Body of pancreas (tissue), 4 donors: ENCODE measurements at regions not wholly inside any gene's neighbourhood (a gene's known extent, or its start where the extent isn't known, plus 50 kb on each side); places are given as distances from the start of the nearest gene placed in this dataset.

ENCODE experiments used
- CTCF ChIP-seq, 7 experiments: fragments of 450-650 bp in 4 of 7; fragments of 200-600 bp in 3 of 7; sonication (generic) in 3 of 7; IDR thresholded peaks; one replicate each; pipeline ENCODE4 v1.5.1; 2016 to 2019; ENCODE audit warnings: antibody characterized with exemption in 7 of 7
- POLR2A ChIP-seq, 3 donors: fragments of 450-650 bp; IDR thresholded peaks; one replicate each; pipeline ENCODE4 v1.6.1; 2016; ENCODE audit warnings: antibody characterized with exemption in 3 of 3, mild to moderate bottlenecking in 2 of 3

- TF ChIP-seq CTCF (IDR thresholded peaks at IDR 0.05) (no peak), POLR2A (IDR thresholded peaks at IDR 0.05) (no peak)
Observed at GRCh38 chr22:25370322-25370721, 150.9 kb downstream of the CRYBB2 start.
